MCF 10A (cell line): ENCODE measurements at regions not wholly inside any gene's neighbourhood (a gene's known extent, or its start where the extent isn't known, plus 50 kb on each side); places are given as distances from the start of the nearest gene placed in this dataset.

Source experiments
- BruUV-seq: library from RNA; stranded (reverse); fragments of 400-500 nt; replicated peaks from 2 replicates; lab custom pipeline; 2021; lab: Mats Ljungman, UMichigan
- CTCF ChIA-PET: fragments of 300-600 bp; sonication (Branson Sonifier 250); formaldehyde crosslinking; extraction: SDS; loops from one replicate; lab custom pipeline; 2021; ENCODE audit warnings: antibody characterized with exemption, inconsistent platforms; lab: Yijun Ruan, JAX
- POLR2A ChIA-PET: fragments of 300-600, 350-650 bp; sonication (Branson Sonifier 250); formaldehyde crosslinking; extraction: SDS; loops from one replicate; lab custom pipeline; 2020; ENCODE audit warnings: antibody characterized with exemption, inconsistent platforms; lab: Yijun Ruan, JAX
- DNase-seq: peaks from one replicate; pipeline ENCODE4 v3.0.0-alpha.2; 2018; ENCODE audit not compliant: unreplicated experiment
- H3K27ac Mint-ChIP-seq: one replicate; pipeline ENCODE4 v1.8.0; 2022; ENCODE audit warnings: mild to moderate bottlenecking, low read depth, mixed read lengths; ENCODE audit not compliant: unreplicated experiment
- H3K27me3 Mint-ChIP-seq: one replicate; pipeline ENCODE4 v1.8.0; 2022; ENCODE audit warnings: mixed read lengths; ENCODE audit not compliant: insufficient read depth, unreplicated experiment
- H3K36me3 Mint-ChIP-seq: one replicate; pipeline ENCODE4 v1.8.0; 2022; ENCODE audit warnings: mild to moderate bottlenecking, moderate library complexity, mixed read lengths; ENCODE audit not compliant: insufficient read depth, unreplicated experiment
- H3K4me1 Mint-ChIP-seq: one replicate; pipeline ENCODE4 v1.8.0; 2022; ENCODE audit warnings: mixed read lengths; ENCODE audit not compliant: insufficient read depth, unreplicated experiment
- H3K4me3 Mint-ChIP-seq: one replicate; pipeline ENCODE4 v1.8.0; 2022; ENCODE audit warnings: mild to moderate bottlenecking, moderate library complexity, mixed read lengths; ENCODE audit not compliant: unreplicated experiment
- H3K9me3 Mint-ChIP-seq: one replicate; pipeline ENCODE4 v1.8.0; 2022; ENCODE audit warnings: mixed read lengths; ENCODE audit not compliant: unreplicated experiment
- CTCF ChIP-seq: fragments of 200-600 bp; IDR thresholded peaks from one replicate; pipeline ENCODE4 v1.8.0; 2022; ENCODE audit warnings: antibody characterized with exemption, mild to moderate bottlenecking; ENCODE audit not compliant: unreplicated experiment
- intact Hi-C: fragments of 100-400 bp; cut with micrococcal nuclease; formaldehyde crosslinking; loops from 2 replicates; pipeline ENCODE4 v1.14.1; 2022

GRCh38 chr3:40845916-40846315 is 321.2 kb downstream of the ZNF621 start:
- Mint-ChIP-seq H3K27ac (no peak overlapping the region), H3K27me3 (no peaks in the 10 kb centered on the region), H3K36me3 (no peaks in the 10 kb centered on the region), H3K4me3 (no peak overlapping the region), H3K4me1 (peaks cover 24% of the 10 kb centered on the region), H3K9me3 (no peaks in the 10 kb centered on the region)
- ChIA-PET CTCF (interaction anchor here (0.6 to 0.9 kb wide), 2 partner anchors 23 to 269 kb away, joined by 3 read pairs; no protein-coding TSS in a partner anchor), POLR2A (interaction anchor here (0.6 to 0.7 kb wide), 2 partner anchors 21 to 391 kb away, joined by 3 to 5 read pairs; no protein-coding TSS in a partner anchor)
- BruUV-seq, result no TSS peak
- DNase-seq, result no peak
- no peak for TF ChIP-seq CTCF
- intact Hi-C loops, result no loop called here

GRCh38 chr3:40846451-40846850 is 321.7 kb downstream of the ZNF621 start:
- ChIA-PET POLR2A (interaction anchor here (0.6 kb wide), 1 partner anchor 20 kb away, joined by 3 read pairs; no protein-coding TSS in a partner anchor), CTCF (interaction anchor here (0.9 kb wide), 1 partner anchor 23 kb away, joined by 3 read pairs; no protein-coding TSS in a partner anchor)
- intact Hi-C loops, result no loop called here
- BruUV-seq, result no TSS peak
- no peaks in the 10 kb centered on the region for H3K27me3 Mint-ChIP-seq
- H3K4me3 Mint-ChIP-seq, result no peak overlapping the region
- no peak overlapping the region for H3K27ac Mint-ChIP-seq
- no peak for DNase-seq
- H3K4me1 Mint-ChIP-seq, result peaks cover 24% of the 10 kb centered on the region
- no peaks in the 10 kb centered on the region for H3K36me3 Mint-ChIP-seq
- no peak for TF ChIP-seq CTCF
- H3K9me3 Mint-ChIP-seq, result no peaks in the 10 kb centered on the region

GRCh38 chr3:40847551-40847992 is 322.8 kb downstream of the ZNF621 start:
- no peaks in the 10 kb centered on the region for H3K9me3 Mint-ChIP-seq
- H3K27me3 Mint-ChIP-seq, result no peaks in the 10 kb centered on the region
- ChIA-PET POLR2A (no interaction called here), CTCF (interaction anchor here (0.6 kb wide), 1 partner anchor 237 kb away, joined by 3 read pairs; no protein-coding TSS in a partner anchor)
- intact Hi-C loops, result no loop called here
- no peak for TF ChIP-seq CTCF
- H3K27ac Mint-ChIP-seq, result no peak overlapping the region
- peaks cover 24% of the 10 kb centered on the region for H3K4me1 Mint-ChIP-seq
- no peaks in the 10 kb centered on the region for H3K36me3 Mint-ChIP-seq
- DNase-seq, result peak; percentile 22
- no peak overlapping the region for H3K4me3 Mint-ChIP-seq
- BruUV-seq, result no TSS peak

GRCh38 chr3:40848421-40848820 is 323.7 kb downstream of the ZNF621 start:
- no peak for DNase-seq
- Mint-ChIP-seq H3K27me3 (no peaks in the 10 kb centered on the region), H3K27ac (no peak overlapping the region), H3K9me3 (no peaks in the 10 kb centered on the region), H3K4me3 (no peak overlapping the region), H3K4me1 (peaks cover 21% of the 10 kb centered on the region), H3K36me3 (no peaks in the 10 kb centered on the region)
- intact Hi-C loops, result no loop called here
- ChIA-PET POLR2A (no interaction called here), CTCF (interaction anchor here (1.2 kb wide), 1 partner anchor 354 kb away, joined by 5 read pairs; no protein-coding TSS in a partner anchor)
- no TSS peak for BruUV-seq
- no peak for TF ChIP-seq CTCF
